Activated T-cell treated with anti-CD3 and anti-CD28 coated beads, Interleukin-2, amount 50 U/mL, for 48 hours (primary cell): ENCODE measurements at regions not wholly inside any gene's neighbourhood (a gene's known extent, or its start where the extent isn't known, plus 50 kb on each side); places are given as distances from the start of the nearest gene placed in this dataset.
"Not testable (repeated sequence)": the region's sequence is repeated elsewhere in the genome, so short reads cannot be mapped to it uniquely, and the experiment has no call there.

Source experiments
- DNase-seq, 2 experiments: peaks; one replicate each; pipeline ENCODE4 v3.0.0-alpha.2; 2020

- no peak for DNase-seq
Measured at GRCh38 chr1:187987236-187987776, 1158.6 kb downstream of the PLA2G4A start.

GRCh38 chr1:187991944-187992343 is 1163.2 kb downstream of the PLA2G4A start:
- DNase-seq = no peak

GRCh38 chr1:187996780-187997179 is 1168.0 kb downstream of the PLA2G4A start:
- DNase-seq = no peak

GRCh38 chr1:187999973-188000372 is 1171.2 kb downstream of the PLA2G4A start:
- DNase-seq = no peak

GRCh38 chr1:188003687-188004086 is 1174.9 kb downstream of the PLA2G4A start:
- DNase-seq = not testable (repeated sequence)

- no peak for DNase-seq
Measured at GRCh38 chr1:188004849-188005248, 1176.1 kb downstream of the PLA2G4A start.

- DNase-seq = no peak
Measured at GRCh38 chr1:188006354-188006753, 1177.6 kb downstream of the PLA2G4A start.

- not testable (repeated sequence) for DNase-seq
Measured at GRCh38 chr1:188013222-188013849, 1184.6 kb downstream of the PLA2G4A start.

GRCh38 chr1:188017921-188018320 is 1189.2 kb downstream of the PLA2G4A start:
- no peak for DNase-seq

- no peak for DNase-seq
Measured at GRCh38 chr1:188022661-188023060, 1193.9 kb downstream of the PLA2G4A start.

GRCh38 chr1:188023206-188023605 is 1194.5 kb downstream of the PLA2G4A start:
- DNase-seq = no peak

GRCh38 chr1:188027613-188028012 is 1198.9 kb downstream of the PLA2G4A start:
- DNase-seq = no peak

- DNase-seq = not testable (repeated sequence)
Measured at GRCh38 chr1:188037572-188037971, 1208.8 kb downstream of the PLA2G4A start.

GRCh38 chr1:188043536-188044245 is 1214.9 kb downstream of the PLA2G4A start:
- DNase-seq = no peak

- no peak for DNase-seq
Measured at GRCh38 chr1:188050250-188050649, 1221.5 kb downstream of the PLA2G4A start.

GRCh38 chr1:188056011-188056410 is 1227.3 kb downstream of the PLA2G4A start:
- no peak for DNase-seq

- no peak for DNase-seq
Measured at GRCh38 chr1:188058801-188059200, 1230.1 kb downstream of the PLA2G4A start.

GRCh38 chr1:188061881-188062280 is 1233.1 kb downstream of the PLA2G4A start:
- no peak for DNase-seq

- no peak for DNase-seq
Measured at GRCh38 chr1:188062456-188062855, 1233.7 kb downstream of the PLA2G4A start.

GRCh38 chr1:188065917-188066316 is 1237.2 kb downstream of the PLA2G4A start:
- no peak for DNase-seq

GRCh38 chr1:188070848-188071247 is 1242.1 kb downstream of the PLA2G4A start:
- no peak for DNase-seq

- no peak for DNase-seq
Measured at GRCh38 chr1:188089015-188089414, 1260.3 kb downstream of the PLA2G4A start.

GRCh38 chr1:188089461-188089860 is 1260.7 kb downstream of the PLA2G4A start:
- no peak for DNase-seq

GRCh38 chr1:188096521-188096920 is 1267.8 kb downstream of the PLA2G4A start:
- no peak for DNase-seq
